CD4-positive, alpha-beta memory T cell (primary cell): ENCODE measurements at regions not wholly inside any gene's neighbourhood (a gene's known extent, or its start where the extent isn't known, plus 50 kb on each side); places are given as distances from the start of the nearest gene placed in this dataset.
"Not testable (repeated sequence)": the region's sequence is repeated elsewhere in the genome, so short reads cannot be mapped to it uniquely, and the experiment has no call there.

Experiments
- CTCF ChIA-PET: fragments of 350-600 bp; sonication (Branson Sonifier 250); formaldehyde crosslinking; loops from one replicate; lab custom pipeline; 2021; ENCODE audit warnings: inconsistent platforms; ENCODE audit not compliant: partially characterized antibody; lab: Charles Lee
- POLR2A ChIA-PET: fragments of 350-600 bp; sonication (Branson Sonifier 250); formaldehyde crosslinking; loops from one replicate; lab custom pipeline; 2021; ENCODE audit not compliant: partially characterized antibody; lab: Charles Lee
- DNase-seq, 5 donors: peaks; one replicate each; pipeline versions ENCODE4 v3.0.0 to v3.0.0-alpha.2; 2020 to 2022; ENCODE audit warnings: mixed read lengths in 1 of 5
- H3K27ac ChIP-seq: one replicate; pipeline ENCODE4 v1.7.0; 2013; ENCODE audit warnings: low read depth, low read length
- H3K27me3 ChIP-seq: 2 replicates; pipeline ENCODE4 v1.7.0; 2013; ENCODE audit warnings: mild to moderate bottlenecking, low read length, moderate library complexity; ENCODE audit not compliant: insufficient read depth
- H3K36me3 ChIP-seq: 2 replicates; pipeline ENCODE4 v1.7.0; 2013; ENCODE audit warnings: mild to moderate bottlenecking, low read length, moderate library complexity; ENCODE audit not compliant: insufficient read depth
- H3K4me1 ChIP-seq: 2 replicates; pipeline ENCODE4 v1.7.0; 2013; ENCODE audit warnings: mild to moderate bottlenecking, low read length, moderate library complexity; ENCODE audit not compliant: insufficient read depth
- H3K4me3 ChIP-seq, 2 donors: one replicate each; pipeline ENCODE4 v1.7.0; 2013; ENCODE audit warnings: low read length in 2 of 2, mild to moderate bottlenecking in 1 of 2
- H3K9me3 ChIP-seq, 2 donors: one replicate each; pipeline ENCODE4 v1.7.0; 2013; ENCODE audit warnings: low read length in 2 of 2, control low read depth in 1 of 2; ENCODE audit not compliant: control insufficient read depth in 1 of 2
- H3K27ac Mint-ChIP-seq, 7 donors: one replicate each; pipeline ENCODE4 v1.8.0; 2020 to 2021; ENCODE audit warnings: mixed read lengths in 7 of 7, mild to moderate bottlenecking in 6 of 7, inconsistent platforms in 3 of 7, moderate library complexity in 3 of 7
- H3K27me3 Mint-ChIP-seq, 2 donors: one replicate each; pipeline ENCODE4 v1.8.0; 2020 to 2021; ENCODE audit warnings: mixed read lengths in 2 of 2
- H3K36me3 Mint-ChIP-seq, 2 donors: one replicate each; pipeline ENCODE4 v1.8.0; 2020 to 2021; ENCODE audit warnings: mixed read lengths in 2 of 2, inconsistent platforms in 1 of 2, mild to moderate bottlenecking in 1 of 2
- H3K4me1 Mint-ChIP-seq, 4 donors: one replicate each; pipeline ENCODE4 v1.8.0; 2020 to 2021; ENCODE audit warnings: mixed read lengths in 4 of 4, mild to moderate bottlenecking in 1 of 4
- H3K4me3 Mint-ChIP-seq, 8 donors: one replicate each; pipeline ENCODE4 v1.8.0; 2020 to 2021; ENCODE audit warnings: mixed read lengths in 8 of 8, mild to moderate bottlenecking in 7 of 8, moderate library complexity in 6 of 8, inconsistent platforms in 3 of 8
- H3K9me3 Mint-ChIP-seq, 8 donors: one replicate each; pipeline ENCODE4 v1.8.0; 2020 to 2021; ENCODE audit warnings: mixed read lengths in 8 of 8, mild to moderate bottlenecking in 5 of 8, inconsistent platforms in 3 of 8, moderate library complexity in 1 of 8
- intact Hi-C: fragments of 100-400 bp; cut with micrococcal nuclease; formaldehyde crosslinking; loops from one replicate; pipeline ENCODE4 v1.15.1; 2023

DNA sequence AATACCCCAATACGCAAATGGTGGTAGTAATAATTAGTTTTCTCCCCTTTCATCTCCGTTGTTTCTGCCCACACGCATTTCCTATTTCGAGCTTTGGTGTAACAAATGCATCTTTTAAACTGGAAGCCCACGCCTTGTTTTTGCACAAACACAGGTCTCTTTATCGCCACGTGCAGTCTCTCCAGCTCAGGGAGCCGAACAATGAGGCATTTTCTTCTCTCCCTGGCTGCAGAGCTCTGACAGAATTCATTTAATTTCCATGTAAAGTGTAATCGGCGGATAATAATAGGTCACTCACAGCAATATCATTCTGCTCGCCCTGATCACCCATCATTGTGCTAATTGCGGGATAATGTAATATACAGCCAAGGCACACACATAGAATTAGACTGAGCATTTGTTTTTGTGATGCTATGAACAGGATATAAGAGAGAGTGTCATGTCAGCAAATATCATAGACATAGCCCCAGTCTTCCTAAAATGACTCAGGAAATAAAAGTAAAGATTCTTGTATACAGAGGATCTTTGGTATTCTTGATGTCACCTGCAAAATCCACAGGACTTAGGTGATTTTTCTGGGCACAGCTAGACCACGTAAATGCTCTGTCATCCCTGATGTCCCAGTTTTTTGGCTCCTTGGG, 452.6 kb upstream of the CDH11 start:
- POLR2A ChIA-PET: no interaction called here
- no peak overlapping the region for H3K27ac Mint-ChIP-seq
- H3K27me3 Mint-ChIP-seq: no peaks in the 10 kb centered on the region
- no peak for DNase-seq
- H3K9me3 Mint-ChIP-seq: peaks cover 0 to 18% (median 8%) of the 10 kb centered on the region in 8 donors
- no peaks in the 10 kb centered on the region for H3K4me1 Mint-ChIP-seq
- no peaks in the 10 kb centered on the region for H3K36me3 Mint-ChIP-seq
- intact Hi-C loops: no loop called here
- Histone ChIP-seq H3K4me1 (no peaks in the 10 kb centered on the region), H3K9me3 (no peaks in the 10 kb centered on the region), H3K36me3 (no peaks in the 10 kb centered on the region), H3K4me3 (no peak overlapping the region), H3K27ac (no peak overlapping the region), H3K27me3 (no peaks in the 10 kb centered on the region)
- CTCF ChIA-PET: no interaction called here
- no peak overlapping the region for H3K4me3 Mint-ChIP-seq

GRCh38 chr16:65572156-65572555, 450.3 kb upstream of the CDH11 start:
- intact Hi-C loops: no loop called here
- H3K4me1 Mint-ChIP-seq: no peaks in the 10 kb centered on the region
- no peaks in the 10 kb centered on the region for H3K36me3 Mint-ChIP-seq
- H3K4me3 ChIP-seq: no peak overlapping the region
- H3K27ac Mint-ChIP-seq: no peak overlapping the region
- no peaks in the 10 kb centered on the region for H3K4me1 ChIP-seq
- no peaks in the 10 kb centered on the region for H3K27me3 ChIP-seq
- ChIA-PET CTCF (no interaction called here), POLR2A (no interaction called here)
- no peaks in the 10 kb centered on the region for H3K36me3 ChIP-seq
- H3K9me3 ChIP-seq: no peaks in the 10 kb centered on the region
- no peak for DNase-seq
- H3K9me3 Mint-ChIP-seq: peaks cover 0 to 22% (median 8%) of the 10 kb centered on the region in 8 donors
- H3K27me3 Mint-ChIP-seq: no peaks in the 10 kb centered on the region
- no peak overlapping the region for H3K4me3 Mint-ChIP-seq
- no peak overlapping the region for H3K27ac ChIP-seq

- Mint-ChIP-seq H3K4me3 (no peak overlapping the region), H3K36me3 (no peaks in the 10 kb centered on the region), H3K9me3 (peaks cover 0 to 12% (median 5%) of the 10 kb centered on the region in 8 donors), H3K27ac (no peak overlapping the region), H3K4me1 (no peaks in the 10 kb centered on the region), H3K27me3 (no peaks in the 10 kb centered on the region)
- H3K4me1 ChIP-seq: no peaks in the 10 kb centered on the region
- no peaks in the 10 kb centered on the region for H3K27me3 ChIP-seq
- intact Hi-C loops: no loop called here
- H3K9me3 ChIP-seq: no peaks in the 10 kb centered on the region
- no peak for DNase-seq
- H3K4me3 ChIP-seq: no peak overlapping the region
- H3K27ac ChIP-seq: no peak overlapping the region
- ChIA-PET CTCF (interaction anchor here (1.0 kb wide), 1 partner anchor 10 kb away, joined by 3 read pairs; no protein-coding TSS in a partner anchor), POLR2A (no interaction called here)
- no peaks in the 10 kb centered on the region for H3K36me3 ChIP-seq
These were observed 448.4 kb upstream of the CDH11 start for GRCh38 chr16:65570261-65570660.

- Histone ChIP-seq H3K9me3 (no peaks in the 10 kb centered on the region), H3K4me3 (no peak overlapping the region), H3K27ac (no peak overlapping the region), H3K27me3 (no peaks in the 10 kb centered on the region), H3K4me1 (no peaks in the 10 kb centered on the region), H3K36me3 (no peaks in the 10 kb centered on the region)
- no peak for DNase-seq
- H3K27ac Mint-ChIP-seq: no peak overlapping the region
- no peaks in the 10 kb centered on the region for H3K27me3 Mint-ChIP-seq
- no peaks in the 10 kb centered on the region for H3K4me1 Mint-ChIP-seq
- no peaks in the 10 kb centered on the region for H3K36me3 Mint-ChIP-seq
- H3K9me3 Mint-ChIP-seq: peaks cover 0 to 23% (median 12%) of the 10 kb centered on the region in 8 donors
- CTCF ChIA-PET: interaction anchor here (1.5 kb wide), 1 partner anchor 10 kb away, joined by 3 read pairs; no protein-coding TSS in a partner anchor
- intact Hi-C loops: no loop called here
- H3K4me3 Mint-ChIP-seq: no peak overlapping the region
- POLR2A ChIA-PET: no interaction called here
These were observed 438.0 kb upstream of the CDH11 start for GRCh38 chr16:65559846-65560245.

- H3K9me3 ChIP-seq, intact Hi-C loops, H3K4me3 Mint-ChIP-seq, H3K27ac ChIP-seq, H3K36me3 Mint-ChIP-seq, H3K4me1 ChIP-seq, H3K27me3 ChIP-seq, POLR2A ChIA-PET, DNase-seq, H3K27ac Mint-ChIP-seq, CTCF ChIA-PET, H3K4me3 ChIP-seq, H3K36me3 ChIP-seq, H3K4me1 Mint-ChIP-seq, H3K27me3 Mint-ChIP-seq: not testable (repeated sequence)
- H3K9me3 Mint-ChIP-seq: peaks cover 0 to 22% (median 15%) of the 10 kb centered on the region in 8 donors
These were observed 427.8 kb upstream of the CDH11 start for GRCh38 chr16:65549689-65550088.

DNA sequence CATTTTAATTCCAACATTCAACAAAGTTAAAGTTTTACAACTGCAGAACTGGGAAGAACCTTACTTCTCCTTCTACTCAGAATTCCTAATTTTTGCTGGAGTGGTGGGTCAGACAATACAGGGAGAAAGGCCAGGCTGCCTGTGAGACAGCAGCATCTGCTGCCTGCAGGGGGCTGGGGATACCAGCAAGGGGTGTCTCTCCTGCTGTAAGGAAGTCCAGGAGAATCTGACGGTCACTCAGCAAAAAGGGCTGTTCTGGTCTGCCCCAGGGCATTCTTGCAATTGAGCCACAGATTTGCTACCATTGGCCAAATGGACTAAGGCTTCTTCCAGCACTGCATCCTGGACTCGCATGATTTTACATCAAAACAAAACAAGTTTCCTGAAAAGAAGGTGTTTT, 426.6 kb upstream of the CDH11 start:
- intact Hi-C loops: no loop called here
- no peak overlapping the region for H3K27ac Mint-ChIP-seq
- no peaks in the 10 kb centered on the region for H3K9me3 ChIP-seq
- H3K27ac ChIP-seq: no peak overlapping the region
- H3K9me3 Mint-ChIP-seq: peaks cover 0 to 19% (median 16%) of the 10 kb centered on the region in 8 donors
- CTCF ChIA-PET: no interaction called here
- H3K36me3 ChIP-seq: no peaks in the 10 kb centered on the region
- no peaks in the 10 kb centered on the region for H3K4me1 Mint-ChIP-seq
- no peaks in the 10 kb centered on the region for H3K36me3 Mint-ChIP-seq
- no peak for DNase-seq
- POLR2A ChIA-PET: no interaction called here
- H3K27me3 Mint-ChIP-seq: no peaks in the 10 kb centered on the region
- no peaks in the 10 kb centered on the region for H3K27me3 ChIP-seq
- H3K4me3 ChIP-seq: no peak overlapping the region
- no peaks in the 10 kb centered on the region for H3K4me1 ChIP-seq
- no peak overlapping the region for H3K4me3 Mint-ChIP-seq

DNA sequence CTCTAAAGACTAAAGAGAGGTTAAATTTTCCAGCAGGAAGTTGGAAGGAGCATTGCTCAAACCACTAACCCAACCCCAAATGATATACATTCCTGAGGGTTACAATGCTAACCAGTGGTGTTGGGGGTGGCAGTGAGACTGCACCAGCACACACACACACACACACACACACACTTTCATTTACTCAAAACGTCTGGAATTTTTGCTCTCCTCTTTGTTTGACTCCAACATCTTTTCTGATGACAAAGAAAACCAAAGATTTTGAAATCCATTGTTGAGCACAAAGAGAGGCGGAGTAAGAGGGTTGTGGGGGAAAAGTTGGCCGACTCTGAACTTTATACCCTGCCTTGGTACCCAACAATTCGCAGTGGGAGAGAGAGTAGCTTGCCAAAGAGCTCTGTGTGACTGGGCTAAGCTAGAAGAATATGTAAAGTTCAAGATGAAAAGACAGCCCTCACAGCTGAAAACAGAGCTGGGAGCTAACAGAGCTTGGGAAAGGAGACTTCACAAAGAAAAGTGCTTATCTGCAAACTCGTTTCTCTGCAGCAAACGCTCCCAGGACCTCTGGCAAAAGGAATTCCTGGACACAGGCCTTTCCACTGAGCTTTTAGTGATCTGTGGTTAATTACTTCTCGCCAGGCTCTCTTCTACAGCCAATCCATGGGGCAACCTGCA, 426.0 kb upstream of the CDH11 start:
- Histone ChIP-seq H3K36me3 (no peaks in the 10 kb centered on the region), H3K9me3 (no peaks in the 10 kb centered on the region), H3K4me1 (no peaks in the 10 kb centered on the region), H3K27me3 (no peaks in the 10 kb centered on the region), H3K27ac (no peak overlapping the region), H3K4me3 (no peak overlapping the region)
- no peak for DNase-seq
- H3K9me3 Mint-ChIP-seq: peaks cover 0 to 18% (median 14%) of the 10 kb centered on the region in 8 donors
- H3K27me3 Mint-ChIP-seq: no peaks in the 10 kb centered on the region
- CTCF ChIA-PET: no interaction called here
- intact Hi-C loops: no loop called here
- H3K36me3 Mint-ChIP-seq: no peaks in the 10 kb centered on the region
- POLR2A ChIA-PET: no interaction called here
- no peaks in the 10 kb centered on the region for H3K4me1 Mint-ChIP-seq
- no peak overlapping the region for H3K27ac Mint-ChIP-seq
- H3K4me3 Mint-ChIP-seq: no peak overlapping the region
